ENCODE measurements at regions not wholly inside any gene's neighbourhood (a gene's known extent, or its start where the extent isn't known, plus 50 kb on each side); places are given as distances from the start of the nearest gene placed in this dataset.
"Not testable (repeated sequence)": the region's sequence is repeated elsewhere in the genome, so short reads cannot be mapped to it uniquely, and the experiment has no call there.

DNA sequence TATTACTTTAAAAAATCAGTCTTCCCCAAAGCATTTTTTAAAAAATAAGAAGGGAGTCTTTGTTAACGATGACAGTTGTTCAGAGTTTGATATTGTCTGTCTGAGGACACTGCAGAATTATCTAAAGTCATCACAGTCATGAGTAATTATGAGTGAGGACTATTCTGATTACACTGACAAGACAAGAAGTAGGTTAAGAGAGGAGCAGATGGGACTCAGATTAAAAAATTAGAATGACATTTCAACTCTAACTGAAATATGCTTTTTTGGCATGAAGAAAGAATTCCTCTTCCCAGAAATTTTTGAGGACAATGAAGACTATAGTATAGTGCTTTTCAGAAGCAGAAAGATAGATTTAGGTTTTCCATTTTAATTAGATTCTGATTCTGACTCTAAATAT is 456.5 kb downstream of the EPHA7 start:
- ChIA-PET SMC1A (ENCODE audit: uncharacterized antibody, unreplicated experiment) (no interaction called here), RAD21 (ENCODE audit: unreplicated experiment) (no interaction called here), POLR2A (no interaction called here), CTCF (no interaction called here)
- no peaks in the 10 kb centered on the region for H3K4me1 ChIP-seq (ENCODE audit: control insufficient read depth, insufficient read depth, low read length)
- DNase-seq (ENCODE audit: low read depth, low spot score) (no peak), ATAC-seq (no peak), FAIRE-seq (no peak)
- in situ Hi-C loops (cut with MboI) (no loop called here), intact Hi-C loops (cut with micrococcal nuclease; ENCODE audit: unreplicated experiment) (no loop called here)
- no peaks in the 10 kb centered on the region for H4K20me1 ChIP-seq (ENCODE audit: control insufficient read depth, insufficient read depth)
- H3K27ac ChIP-seq (ENCODE audit: control insufficient read depth, insufficient read depth), result no peak overlapping the region
- no peak overlapping the region for H2AFZ ChIP-seq (ENCODE audit: control insufficient read depth, low read depth, low read length)
- no peak overlapping the region for H3K9ac ChIP-seq (ENCODE audit: control insufficient read depth, insufficient read depth, low read length)
- H3K4me2 ChIP-seq (ENCODE audit: control insufficient read depth, insufficient read depth), result no peak overlapping the region
- 0% methylated on average over 1 of the region's 1 CpG for WGBS (ENCODE audit: insufficient coverage, insufficient replicate concordance, low lambda C conversion rate, missing lambda C conversion rate)
- no peaks in the 10 kb centered on the region for H3K36me3 ChIP-seq (ENCODE audit: control insufficient read depth in 2 of 2, insufficient read depth in 2 of 2, low read length in 1 of 2)
- TF ChIP-seq SUZ12 (IDR thresholded peaks at IDR 0.05; ENCODE audit: unreplicated experiment) (no peak), ZSCAN29 (IDR thresholded peaks at IDR 0.05) (no peak), PAX8 (IDR thresholded peaks at IDR 0.05) (no peak)
- no TSS peak for BruUV-seq (replicated peaks)
- H3K4me3 ChIP-seq, result no peak overlapping the region
- no peaks in the 10 kb centered on the region for H3K9me3 ChIP-seq (replicated peaks; ENCODE audit: control insufficient read depth, insufficient read depth, low read length)
- H3K27me3 ChIP-seq (replicated peaks in 1 of 2; ENCODE audit: control insufficient read depth in 2 of 2, insufficient read depth in 2 of 2, low read length in 1 of 2), result no peaks in the 10 kb centered on the region
- no peaks in the 10 kb centered on the region for H3K79me2 ChIP-seq (ENCODE audit: control insufficient read depth, insufficient read depth, low read length)

DNA sequence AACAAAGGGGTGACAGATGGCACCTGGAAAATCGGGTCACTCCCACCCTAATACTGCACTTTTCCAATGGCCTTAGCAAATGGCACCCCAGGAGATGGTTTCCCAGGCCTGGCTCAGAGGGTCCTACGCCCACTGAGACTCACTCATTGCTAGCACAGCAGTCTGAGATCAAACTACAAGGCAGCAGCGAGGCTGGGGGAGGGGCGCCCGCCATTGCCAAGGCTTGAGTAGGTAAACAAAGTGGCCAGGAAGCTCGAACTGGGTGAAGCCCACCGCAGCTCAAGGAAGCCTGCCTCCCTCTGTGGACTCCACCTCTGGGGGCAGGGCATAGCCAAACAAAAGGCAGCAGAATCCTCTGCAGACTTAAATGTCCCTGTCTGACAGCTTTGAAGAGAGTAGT is 467.2 kb downstream of the EPHA7 start:
- H2AFZ ChIP-seq (ENCODE audit: control insufficient read depth, low read depth, low read length); FAIRE-seq; RAD21 ChIA-PET (ENCODE audit: unreplicated experiment); DNase-seq (ENCODE audit: low read depth, low spot score); H3K4me3 ChIP-seq; H3K27me3 ChIP-seq (replicated peaks in 1 of 2; ENCODE audit: control insufficient read depth in 2 of 2, insufficient read depth in 2 of 2, low read length in 1 of 2); intact Hi-C loops (cut with micrococcal nuclease; ENCODE audit: unreplicated experiment); H3K36me3 ChIP-seq (ENCODE audit: control insufficient read depth in 2 of 2, insufficient read depth in 2 of 2, low read length in 1 of 2); H3K9me3 ChIP-seq (replicated peaks; ENCODE audit: control insufficient read depth, insufficient read depth, low read length); H3K4me2 ChIP-seq (ENCODE audit: control insufficient read depth, insufficient read depth); ATAC-seq; H3K9ac ChIP-seq (ENCODE audit: control insufficient read depth, insufficient read depth, low read length); SMC1A ChIA-PET (ENCODE audit: uncharacterized antibody, unreplicated experiment); H3K4me1 ChIP-seq (ENCODE audit: control insufficient read depth, insufficient read depth, low read length); H3K79me2 ChIP-seq (ENCODE audit: control insufficient read depth, insufficient read depth, low read length); H3K27ac ChIP-seq (ENCODE audit: control insufficient read depth, insufficient read depth); POLR2A ChIA-PET; in situ Hi-C loops (cut with MboI); H4K20me1 ChIP-seq (ENCODE audit: control insufficient read depth, insufficient read depth); BruUV-seq (replicated peaks): not testable (repeated sequence)
- CTCF ChIA-PET, result interaction anchor here (0.6 kb wide), 1 partner anchor 1106 kb away, joined by 4 read pairs; no protein-coding TSS in a partner anchor
- 38% methylated on average over 6 of the region's 7 CpGs for WGBS (ENCODE audit: insufficient coverage, insufficient replicate concordance, low lambda C conversion rate, missing lambda C conversion rate)

Data from GM12878 (cell line).